Spleen (tissue), 11 donors: ENCODE measurements at regions not wholly inside any gene's neighbourhood (a gene's known extent, or its start where the extent isn't known, plus 50 kb on each side); places are given as distances from the start of the nearest gene placed in this dataset.

Experiments
- DNase-seq: peaks from one replicate; pipeline ENCODE4 v3.0.0-alpha.2; 2020
- H3K27ac ChIP-seq, 8 donors: fragments of 200-600 bp; sonication (generic) in 7 of 8; 1 replicate in 4 of 8; 2 replicates in 4 of 8; pipeline versions ENCODE4 v1.5.0 to v1.8.0; 2016 to 2021; ENCODE audit warnings: inconsistent platforms in 4 of 8, mild to moderate bottlenecking in 4 of 8, moderate library complexity in 1 of 8
- H3K27me3 ChIP-seq, 7 donors: fragments of 200-600 bp; sonication (generic) in 6 of 7; replicated peaks in 1 of 7; 1 replicate in 4 of 7; 2 replicates in 3 of 7; pipeline versions ENCODE4 v1.5.0 to v1.8.0; 2016 to 2021; ENCODE audit warnings: inconsistent platforms in 3 of 7, mild to moderate bottlenecking in 1 of 7
- H3K36me3 ChIP-seq, 6 donors: fragments of 200-600 bp; sonication (generic) in 5 of 6; 1 replicate in 4 of 6; 2 replicates in 2 of 6; pipeline versions ENCODE4 v1.5.0 to v1.8.0; 2016 to 2021; ENCODE audit warnings: inconsistent platforms in 2 of 6
- H3K4me1 ChIP-seq, 6 donors: fragments of 200-600 bp; sonication (generic) in 5 of 6; 1 replicate in 3 of 6; 2 replicates in 3 of 6; pipeline versions ENCODE4 v1.5.0 to v1.8.0; 2016 to 2021; ENCODE audit warnings: inconsistent platforms in 3 of 6
- H3K4me3 ChIP-seq, 8 donors: fragments of 200-600 bp; sonication (generic) in 7 of 8; 1 replicate in 4 of 8; 2 replicates in 4 of 8; pipeline versions ENCODE4 v1.5.0 to v1.8.0; 2016 to 2021; ENCODE audit warnings: inconsistent platforms in 4 of 8, mild to moderate bottlenecking in 4 of 8, moderate library complexity in 2 of 8
- H3K9me3 ChIP-seq, 8 donors: fragments of 200-600 bp; sonication (generic) in 7 of 8; 1 replicate in 4 of 8; 2 replicates in 4 of 8; pipeline versions ENCODE4 v1.5.0 to v1.8.0; 2016 to 2021; ENCODE audit warnings: inconsistent platforms in 4 of 8
- POLR2A ChIP-seq, 3 donors: fragments of 450-650 bp; IDR thresholded peaks; one replicate each; pipeline ENCODE4 v1.5.1; 2017; ENCODE audit warnings: antibody characterized with exemption in 3 of 3, mild to moderate bottlenecking in 1 of 3
- POLR2AphosphoS5 ChIP-seq, 3 donors: sonication (generic); formaldehyde crosslinking; IDR thresholded peaks; one replicate each; pipeline ENCODE4 v1.5.1; 2017; ENCODE audit warnings: antibody characterized with exemption in 3 of 3
- WGBS, 5 donors: extraction: QIAGEN DNeasy Blood & Tissue Kit in 3 of 5; methylation state at CpG; one replicate each; pipeline versions ENCODE4 v1.1.5 to v1.1.7; 2013 to 2018; 5-methylcytosine and 5-hydroxymethylcytosine counted together
- intact Hi-C: fragments of 100-400 bp; cut with DNase I; formaldehyde crosslinking; loops from one replicate; pipeline ENCODE4 v1.15.0; 2023; ENCODE audit warnings: low total_unique reads
- TF ChIP-seq, protein P1 (sequence below), 11 experiments: fragments of 200-600 bp in 7 of 11; fragments of 450-650 bp in 4 of 11; sonication (generic) in 4 of 11; IDR thresholded peaks in 8 of 11; conservative IDR thresholded peaks in 3 of 11; 1 replicate in 7 of 11; 2 replicates in 4 of 11; pipeline versions ENCODE4 v1.4.0 to v1.8.0; 2016 to 2021; ENCODE audit warnings: antibody characterized with exemption in 11 of 11, inconsistent platforms in 4 of 11, mild to moderate bottlenecking in 1 of 11
- donor health status: healthy with polysubstance abuse.
- donor health status: DM: no; HTN: no; CAD: no; lungs with moderate emphysema.
- donor health status: DM: no; HTN: no; CAD: no.
- donor health status: Bipolar disorder and iron deficiency.
- donor health status: healthy.
- donor health status: DM: no; HTN: no; CAD: no.
- donor health status: DM: yes; HTN: yes; CAD: no.

DNA sequence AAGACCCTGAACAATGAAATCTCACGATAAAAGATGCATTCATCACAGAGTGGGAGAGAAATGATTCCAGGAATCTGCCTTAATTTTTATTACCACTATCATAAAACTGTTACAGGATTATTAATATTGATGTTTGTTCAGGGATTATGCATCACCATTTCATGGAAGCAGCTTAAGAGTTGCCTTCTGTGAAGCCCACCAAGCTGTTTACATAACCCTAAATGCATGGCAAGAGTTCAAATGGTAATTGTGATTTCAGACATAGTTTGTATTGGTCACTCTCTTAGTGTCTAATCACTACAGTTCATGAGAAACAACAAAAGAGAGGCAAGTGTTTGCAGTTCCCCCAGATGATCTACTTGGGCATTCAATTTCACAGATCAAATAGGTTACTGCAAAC lies 527.7 kb downstream of the RPS29 start:
- TF ChIP-seq, protein P1, sequence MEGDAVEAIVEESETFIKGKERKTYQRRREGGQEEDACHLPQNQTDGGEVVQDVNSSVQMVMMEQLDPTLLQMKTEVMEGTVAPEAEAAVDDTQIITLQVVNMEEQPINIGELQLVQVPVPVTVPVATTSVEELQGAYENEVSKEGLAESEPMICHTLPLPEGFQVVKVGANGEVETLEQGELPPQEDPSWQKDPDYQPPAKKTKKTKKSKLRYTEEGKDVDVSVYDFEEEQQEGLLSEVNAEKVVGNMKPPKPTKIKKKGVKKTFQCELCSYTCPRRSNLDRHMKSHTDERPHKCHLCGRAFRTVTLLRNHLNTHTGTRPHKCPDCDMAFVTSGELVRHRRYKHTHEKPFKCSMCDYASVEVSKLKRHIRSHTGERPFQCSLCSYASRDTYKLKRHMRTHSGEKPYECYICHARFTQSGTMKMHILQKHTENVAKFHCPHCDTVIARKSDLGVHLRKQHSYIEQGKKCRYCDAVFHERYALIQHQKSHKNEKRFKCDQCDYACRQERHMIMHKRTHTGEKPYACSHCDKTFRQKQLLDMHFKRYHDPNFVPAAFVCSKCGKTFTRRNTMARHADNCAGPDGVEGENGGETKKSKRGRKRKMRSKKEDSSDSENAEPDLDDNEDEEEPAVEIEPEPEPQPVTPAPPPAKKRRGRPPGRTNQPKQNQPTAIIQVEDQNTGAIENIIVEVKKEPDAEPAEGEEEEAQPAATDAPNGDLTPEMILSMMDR (IDR thresholded peaks at IDR 0.05 in 8 of 11, conservative IDR thresholded peaks at IDR 0.05 in 3 of 11) = no peak
- TF ChIP-seq POLR2AphosphoS5 (IDR thresholded peaks at IDR 0.05) (no peak), POLR2A (IDR thresholded peaks at IDR 0.05) (no peak)
- H3K27ac ChIP-seq = no peak overlapping the region
- H3K4me3 ChIP-seq = no peak overlapping the region
- 74 to 88% (median 81%) methylated on average over 1 of the region's 1 CpG for WGBS, 5 donors
- H3K9me3 ChIP-seq = no peaks in the 10 kb centered on the region
- H3K4me1 ChIP-seq = no peaks in the 10 kb centered on the region
- no peaks in the 10 kb centered on the region for H3K27me3 ChIP-seq
- intact Hi-C loops = no loop called here
- no peaks in the 10 kb centered on the region for H3K36me3 ChIP-seq
- DNase-seq = no peak

DNA sequence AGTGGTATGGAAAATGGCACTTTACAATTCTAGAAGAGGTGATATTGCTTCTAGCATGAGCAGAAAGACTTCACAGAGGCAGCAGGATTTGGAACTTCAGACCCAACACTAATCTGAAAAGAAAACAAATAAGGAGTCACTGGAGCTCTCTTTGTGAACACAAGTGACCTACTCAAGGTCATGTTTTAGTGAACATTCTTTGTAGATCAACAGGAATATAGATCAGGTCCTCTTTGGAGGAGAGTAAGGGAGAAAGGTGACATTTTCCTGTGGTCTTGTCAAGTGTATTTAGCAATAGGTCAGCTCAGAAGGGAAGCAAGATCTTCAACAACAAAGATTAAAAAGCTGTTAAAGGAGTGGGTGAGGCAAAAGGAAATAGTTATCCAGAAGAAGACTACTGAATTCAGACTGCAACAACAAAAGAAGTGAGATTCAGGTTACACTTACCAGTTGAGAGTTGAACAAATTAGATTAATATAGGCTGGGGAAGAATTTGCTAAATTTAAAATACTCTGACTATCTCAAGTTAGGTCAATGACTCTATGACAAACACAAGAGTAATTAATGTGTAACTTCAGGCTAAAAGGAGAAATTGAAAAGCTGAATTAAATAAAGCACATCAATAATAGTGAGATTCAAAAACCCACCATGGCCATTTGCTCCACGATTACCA lies 528.2 kb downstream of the RPS29 start:
- H3K4me1 ChIP-seq = no peaks in the 10 kb centered on the region
- no peak overlapping the region for H3K27ac ChIP-seq
- no peak overlapping the region for H3K4me3 ChIP-seq
- no peaks in the 10 kb centered on the region for H3K27me3 ChIP-seq
- no peaks in the 10 kb centered on the region for H3K9me3 ChIP-seq
- intact Hi-C loops = no loop called here
- no peak for DNase-seq
- 64 to 85% (median 72%) methylated on average over 1 of the region's 1 CpG for WGBS, 5 donors
- no peaks in the 10 kb centered on the region for H3K36me3 ChIP-seq
- TF ChIP-seq, protein P1 (IDR thresholded peaks at IDR 0.05 in 8 of 11, conservative IDR thresholded peaks at IDR 0.05 in 3 of 11) = no peak
- TF ChIP-seq POLR2A (IDR thresholded peaks at IDR 0.05) (no peak), POLR2AphosphoS5 (IDR thresholded peaks at IDR 0.05) (no peak)

DNA sequence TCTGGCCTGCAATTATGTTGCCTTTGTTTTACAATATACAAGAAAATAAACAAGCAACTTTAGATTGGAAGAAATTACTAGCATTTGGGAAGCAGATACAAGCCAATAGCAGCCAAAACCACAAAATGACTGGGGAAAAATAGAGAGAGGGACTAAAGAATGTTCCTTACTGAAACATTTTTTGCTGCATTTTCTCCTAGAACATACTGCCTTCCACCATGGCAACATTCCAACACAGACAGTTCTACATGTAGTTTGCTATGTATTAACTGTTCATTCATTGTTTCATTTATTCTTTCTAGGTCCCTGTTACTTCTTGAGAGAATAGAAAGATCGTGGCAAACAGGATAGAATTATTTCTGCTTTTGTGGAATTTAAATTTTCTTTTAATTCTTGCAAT lies 530.2 kb downstream of the RPS29 start:
- Histone ChIP-seq H3K27me3 (no peaks in the 10 kb centered on the region), H3K4me1 (no peaks in the 10 kb centered on the region), H3K4me3 (no peak overlapping the region), H3K36me3 (no peaks in the 10 kb centered on the region), H3K27ac (no peak overlapping the region), H3K9me3 (no peaks in the 10 kb centered on the region)
- no peak for DNase-seq
- TF ChIP-seq POLR2A (IDR thresholded peaks at IDR 0.05) = no peak
- no peak for TF ChIP-seq POLR2AphosphoS5 (IDR thresholded peaks at IDR 0.05)
- TF ChIP-seq, protein P1 (IDR thresholded peaks at IDR 0.05 in 8 of 11, conservative IDR thresholded peaks at IDR 0.05 in 3 of 11) = no peak
- intact Hi-C loops = no loop called here
- 63 to 82% (median 75%) methylated on average over 1 of the region's 1 CpG for WGBS, 5 donors

DNA sequence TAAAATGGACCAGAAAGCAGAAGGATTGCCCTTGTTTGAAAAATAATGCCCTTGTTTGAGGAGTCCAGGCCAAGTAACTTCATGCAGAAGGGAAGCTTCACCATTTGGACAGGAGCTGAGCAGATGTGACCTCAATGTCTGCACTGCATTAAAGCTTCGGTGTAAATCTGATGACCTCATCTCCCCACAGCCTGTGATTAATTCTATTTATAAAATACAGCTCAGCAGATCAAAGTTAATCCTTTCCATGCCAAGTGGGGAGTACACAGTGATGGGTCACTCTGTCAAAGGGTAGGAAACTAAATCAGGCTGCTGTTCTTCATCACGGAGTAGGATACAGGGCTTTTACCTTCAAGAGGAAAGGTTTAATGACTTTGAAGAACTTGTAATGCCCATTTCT lies 533.7 kb downstream of the RPS29 start:
- intact Hi-C loops = no loop called here
- WGBS, 5 donors = 45 to 76% (median 73%) methylated on average over 2 of the region's 2 CpGs

More for the DNA sequence above, 533.7 kb downstream of the RPS29 start:
- no peak for TF ChIP-seq POLR2AphosphoS5 (IDR thresholded peaks at IDR 0.05)
- TF ChIP-seq POLR2A (IDR thresholded peaks at IDR 0.05) = no peak
- TF ChIP-seq, protein P1 (IDR thresholded peaks at IDR 0.05 in 8 of 11, conservative IDR thresholded peaks at IDR 0.05 in 3 of 11) = no peak
- no peak overlapping the region for H3K27ac ChIP-seq
- H3K27me3 ChIP-seq = no peaks in the 10 kb centered on the region
- H3K4me1 ChIP-seq = no peaks in the 10 kb centered on the region
- H3K36me3 ChIP-seq = no peaks in the 10 kb centered on the region
- no peak for DNase-seq
- no peak overlapping the region for H3K4me3 ChIP-seq
- no peaks in the 10 kb centered on the region for H3K9me3 ChIP-seq
